H4 (cell line): ENCODE measurements at regions not wholly inside any gene's neighbourhood (a gene's known extent, or its start where the extent isn't known, plus 50 kb on each side); places are given as distances from the start of the nearest gene placed in this dataset.
"Not testable (repeated sequence)": the region's sequence is repeated elsewhere in the genome, so short reads cannot be mapped to it uniquely, and the experiment has no call there.

Experiments used
- DNase-seq: peaks from one replicate; pipeline ENCODE4 v3.0.0-alpha.2; 2015; ENCODE audit warnings: low spot score

DNA sequence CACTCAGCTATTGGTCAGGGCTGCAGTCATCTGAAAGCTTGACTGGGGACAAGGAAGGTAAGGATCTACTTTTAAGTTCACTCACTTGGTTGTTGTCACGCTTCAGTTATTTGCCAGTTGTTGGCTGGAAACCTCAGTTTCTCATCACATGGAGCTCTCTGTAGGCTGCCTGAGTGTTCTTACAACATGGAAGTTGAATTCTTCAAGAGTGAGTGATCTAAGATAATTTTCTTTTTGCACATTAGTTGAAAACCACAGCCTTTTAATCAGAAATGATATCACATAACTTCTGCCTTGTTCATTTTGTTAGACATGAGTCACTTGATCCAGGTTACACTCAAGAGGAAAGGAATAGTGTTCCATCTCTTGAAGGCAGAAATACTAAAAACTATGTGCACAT lies 552.7 kb downstream of the RAPGEF2 start:
- DNase-seq = peak; percentile 44

DNA sequence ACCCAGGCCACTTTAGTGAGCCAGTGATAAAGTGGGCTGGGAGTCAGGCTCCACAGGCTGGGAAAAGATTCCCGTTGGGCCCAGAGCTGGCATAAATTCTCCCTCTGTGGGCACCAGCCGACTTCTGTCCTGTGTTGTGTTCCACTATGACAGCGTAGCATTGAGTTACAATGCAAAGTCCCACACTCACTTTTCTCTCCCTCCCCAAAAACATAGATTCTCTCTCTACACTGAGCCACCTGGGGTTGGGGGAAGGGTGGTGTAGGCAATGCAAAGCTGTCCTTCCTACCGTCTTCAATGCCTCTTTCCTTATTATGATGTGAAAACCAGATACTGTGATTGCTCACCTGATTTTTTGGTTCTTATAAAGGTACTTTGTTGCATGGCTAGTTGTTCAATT lies 566.2 kb downstream of the RAPGEF2 start:
- no peak for DNase-seq

DNA sequence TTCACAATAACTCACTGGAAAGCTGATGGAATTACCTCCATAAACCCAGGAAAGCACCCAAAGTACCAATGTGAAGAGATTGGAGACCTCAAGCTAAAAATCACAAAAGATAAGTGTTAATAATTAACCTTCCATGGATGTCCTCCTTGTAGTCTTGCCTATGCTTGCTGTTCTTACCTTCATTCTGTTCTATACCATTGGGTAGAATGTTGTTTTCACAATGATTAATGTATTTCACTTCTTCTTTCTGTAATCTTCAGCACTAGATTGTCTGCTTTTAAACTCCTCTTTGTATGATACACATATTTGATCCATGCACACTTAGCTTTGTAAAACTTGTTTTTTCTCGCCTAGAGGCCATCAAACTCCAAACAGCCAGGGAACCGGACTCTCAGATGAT lies 570.3 kb downstream of the RAPGEF2 start:
- DNase-seq = no peak

DNA sequence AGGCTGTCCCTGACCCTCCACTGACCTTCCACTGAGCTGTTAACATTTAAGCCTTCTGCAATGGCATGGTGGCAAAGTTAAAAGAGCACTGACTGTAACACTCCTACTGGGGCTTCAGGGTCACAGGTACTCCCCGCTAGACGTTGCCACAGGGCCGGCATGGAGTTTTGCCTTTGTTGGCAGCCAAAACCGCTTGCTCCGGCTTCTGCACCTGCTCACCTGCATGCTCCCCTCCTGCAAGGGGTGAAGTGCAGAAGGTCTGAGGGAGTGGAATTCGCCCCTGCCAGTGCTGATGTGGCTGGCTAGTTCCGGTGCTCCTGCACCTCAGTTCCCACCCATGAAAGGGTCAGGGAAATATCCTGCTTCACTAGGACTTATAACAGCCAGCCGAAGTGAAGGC lies 571.4 kb downstream of the RAPGEF2 start:
- DNase-seq = no peak

DNA sequence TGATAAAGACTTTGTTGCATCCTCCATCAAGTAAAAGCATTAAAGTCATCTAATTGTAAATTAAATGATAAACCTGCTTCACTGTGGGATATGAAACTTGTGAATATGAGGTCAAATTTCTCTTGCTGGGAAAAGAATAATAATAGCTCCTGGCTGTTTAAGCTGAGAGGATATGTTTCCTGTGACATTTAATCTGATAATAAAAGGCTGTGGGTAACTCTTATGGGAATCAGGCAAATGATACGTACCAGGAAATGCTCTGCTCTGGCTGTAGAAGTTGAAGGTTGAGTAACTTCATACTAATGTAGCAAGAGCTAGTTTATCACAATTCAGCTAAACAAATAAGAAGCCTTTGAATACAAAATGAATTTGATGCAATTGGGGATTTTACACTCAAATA lies 574.6 kb downstream of the RAPGEF2 start:
- DNase-seq = peak; percentile 86

DNA sequence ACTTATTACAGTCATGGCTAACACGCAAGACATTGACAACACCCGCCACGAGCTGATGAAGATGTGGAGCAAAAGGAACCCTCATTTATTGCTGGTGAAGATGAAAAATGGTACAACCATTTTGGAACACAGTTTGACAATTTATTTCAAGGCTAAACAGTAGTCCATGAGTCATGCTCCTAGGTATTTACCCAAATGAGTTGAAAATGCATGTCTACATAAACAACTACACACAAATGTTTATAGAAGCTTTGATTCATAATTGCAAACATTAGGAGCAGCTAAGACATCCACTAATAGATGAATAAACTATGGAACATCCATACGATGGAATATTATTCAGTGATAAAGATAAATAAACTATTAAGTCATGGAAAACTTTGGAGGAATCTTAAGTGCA lies 580.1 kb downstream of the RAPGEF2 start:
- peak; percentile 63 for DNase-seq

DNA sequence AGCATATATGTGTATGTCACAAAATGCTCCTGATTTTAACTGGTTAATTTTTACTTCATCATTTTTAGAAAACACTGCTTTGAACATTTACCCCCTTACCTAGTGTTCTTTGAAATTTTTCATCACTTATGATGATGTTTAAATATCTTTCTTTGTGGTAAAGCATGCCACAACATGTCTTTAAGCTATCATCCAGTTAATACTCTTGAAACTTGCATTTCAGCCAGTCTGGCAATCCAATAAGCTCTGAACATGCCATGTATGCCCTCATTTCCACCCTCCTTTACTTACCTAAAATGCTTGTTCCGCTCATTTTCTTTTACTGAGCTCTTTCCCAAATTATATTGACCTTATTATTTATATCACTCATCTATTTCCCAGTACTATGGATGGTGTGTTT lies 581.2 kb downstream of the RAPGEF2 start:
- DNase-seq = no peak

DNA sequence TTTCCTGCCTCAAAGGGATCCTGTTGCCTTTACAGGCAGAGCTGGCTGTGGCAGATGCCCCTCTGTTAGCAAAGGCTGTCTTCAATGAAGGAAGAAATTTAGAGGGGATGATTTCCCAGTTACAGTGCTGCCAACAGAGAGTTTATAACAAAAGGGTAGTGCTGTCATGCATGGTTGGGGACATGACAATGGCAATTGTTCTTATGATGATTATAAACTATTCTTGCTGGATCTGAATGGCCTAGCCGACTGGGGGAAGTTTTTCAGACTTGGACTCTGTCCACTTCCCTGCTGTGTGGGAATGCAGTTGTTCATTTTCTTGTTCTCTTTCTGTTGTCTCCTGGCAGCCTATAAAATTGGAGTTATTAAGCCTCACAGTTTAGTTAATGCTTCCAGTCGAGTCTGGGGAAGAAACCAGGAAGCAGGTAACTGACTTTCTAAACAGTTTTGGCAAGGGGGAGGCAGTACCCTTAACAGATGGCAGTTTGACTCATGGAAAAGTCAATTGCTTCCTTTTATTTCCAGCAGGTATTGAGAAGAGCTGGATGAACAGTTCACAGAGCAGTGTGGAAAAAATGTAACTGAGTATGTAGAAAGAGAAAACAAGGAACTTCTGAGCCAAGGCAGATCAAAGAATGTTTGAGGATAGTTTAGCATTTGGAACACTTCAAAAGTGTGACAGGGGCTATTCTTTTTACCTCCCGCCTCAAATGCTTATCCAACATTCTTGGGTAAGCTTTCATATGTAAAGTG lies 582.6 kb downstream of the RAPGEF2 start:
- no peak for DNase-seq

DNA sequence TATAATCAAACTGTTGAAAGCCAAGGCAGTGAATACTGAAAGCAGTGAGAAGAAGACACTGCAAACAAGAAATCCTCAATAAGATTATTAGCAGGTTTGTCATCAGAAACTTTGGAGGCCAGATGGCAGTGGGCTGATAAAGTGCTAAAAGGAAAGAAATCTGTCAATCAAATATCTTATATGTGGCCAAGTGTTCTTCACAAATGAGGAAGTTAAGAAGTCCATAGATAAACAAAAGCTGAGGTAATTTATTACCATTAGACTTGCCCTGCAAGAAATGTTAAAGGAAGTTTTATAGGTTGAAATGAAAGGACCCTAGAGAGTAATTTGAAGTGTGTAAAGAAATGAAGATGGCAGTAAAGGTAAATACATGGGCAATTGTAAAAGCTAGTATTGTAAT lies 586.6 kb downstream of the RAPGEF2 start:
- no peak for DNase-seq

DNA sequence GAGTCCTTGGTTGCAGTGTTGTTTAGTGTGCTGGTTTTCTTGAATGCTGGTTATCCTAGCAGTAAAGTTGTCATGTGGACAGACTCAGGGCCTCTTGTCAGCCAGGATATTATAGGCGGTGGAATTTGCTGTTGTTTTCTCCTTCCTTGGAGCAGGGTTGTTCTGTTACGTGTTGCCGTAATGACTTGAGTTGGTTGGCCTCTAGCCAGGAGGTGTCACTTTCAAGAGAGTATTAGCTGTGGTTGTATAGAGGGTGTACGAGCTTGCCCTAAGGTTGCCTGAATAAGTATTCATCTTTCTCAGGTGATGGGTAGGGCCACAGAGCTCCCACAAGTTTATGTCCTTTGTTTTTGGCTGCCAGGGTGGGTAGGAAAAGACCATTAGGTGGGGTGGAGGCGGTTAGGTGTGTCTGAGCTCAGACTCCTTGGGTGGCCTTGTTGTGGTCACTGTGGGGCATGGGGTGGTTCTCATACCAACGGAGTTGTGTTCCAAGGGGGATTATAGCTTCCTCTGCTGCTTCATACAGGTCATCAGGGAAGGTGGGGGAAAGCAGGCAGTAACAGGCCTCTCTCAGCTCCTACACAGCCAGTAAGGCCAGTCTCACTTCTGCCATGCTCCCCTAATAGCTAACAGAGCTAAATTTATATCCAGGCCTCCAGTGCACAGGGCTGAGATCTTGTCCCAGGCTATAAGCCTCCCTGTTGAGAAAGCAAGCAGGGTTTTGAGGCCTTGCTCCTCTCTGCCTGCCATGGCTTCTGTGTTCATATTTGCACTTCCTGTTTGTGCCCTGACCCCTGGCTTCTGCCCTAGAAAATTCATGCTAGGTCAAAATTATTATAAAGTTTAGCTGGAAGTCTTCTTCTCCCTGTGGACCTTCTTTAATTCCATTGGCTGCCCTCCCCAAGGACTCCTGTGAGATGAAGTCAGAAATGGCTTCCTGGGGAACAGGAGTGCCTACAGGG lies 594.7 kb downstream of the RAPGEF2 start:
- DNase-seq = peak; percentile 33

DNA sequence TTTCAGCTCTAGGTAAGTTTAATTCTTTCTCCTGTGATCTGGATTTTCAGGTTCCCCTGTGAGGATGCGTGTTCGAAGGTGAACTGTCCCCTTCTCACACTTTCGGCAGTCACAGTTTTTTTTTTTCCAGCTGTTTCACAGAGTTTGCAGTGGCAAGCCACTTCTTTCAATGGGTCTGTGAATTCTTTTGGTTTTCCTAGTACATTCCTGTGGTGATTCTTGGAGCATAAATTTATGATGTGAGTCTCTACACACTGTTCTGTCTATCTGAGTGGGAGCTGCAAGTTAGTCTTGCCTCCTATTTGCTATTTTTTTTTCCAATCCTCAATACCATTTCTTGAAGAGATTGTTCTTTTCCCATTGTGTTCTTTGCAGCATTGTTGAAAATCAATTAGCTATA lies 595.5 kb downstream of the RAPGEF2 start:
- DNase-seq = peak; percentile 70

DNA sequence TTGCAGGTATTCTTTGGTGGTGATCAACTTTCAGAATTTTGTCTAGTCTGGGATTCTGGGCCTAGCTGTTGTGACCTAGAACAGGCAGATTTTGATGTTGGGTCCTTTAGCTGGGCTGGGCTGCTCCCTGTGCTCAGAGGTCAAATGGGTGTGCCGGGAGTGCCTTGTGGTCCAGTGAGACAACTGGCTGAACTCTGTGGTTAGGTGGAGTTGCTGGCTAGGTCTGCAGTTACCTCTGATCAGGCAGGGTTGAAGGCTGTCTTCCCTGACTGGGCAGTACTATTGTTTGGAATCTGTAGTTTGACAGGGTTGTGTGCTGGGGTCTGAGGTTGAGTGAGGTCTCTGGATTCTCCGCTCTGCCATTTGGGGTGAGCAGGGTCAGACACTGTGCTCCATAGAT lies 599.3 kb downstream of the RAPGEF2 start:
- DNase-seq = no peak

DNA sequence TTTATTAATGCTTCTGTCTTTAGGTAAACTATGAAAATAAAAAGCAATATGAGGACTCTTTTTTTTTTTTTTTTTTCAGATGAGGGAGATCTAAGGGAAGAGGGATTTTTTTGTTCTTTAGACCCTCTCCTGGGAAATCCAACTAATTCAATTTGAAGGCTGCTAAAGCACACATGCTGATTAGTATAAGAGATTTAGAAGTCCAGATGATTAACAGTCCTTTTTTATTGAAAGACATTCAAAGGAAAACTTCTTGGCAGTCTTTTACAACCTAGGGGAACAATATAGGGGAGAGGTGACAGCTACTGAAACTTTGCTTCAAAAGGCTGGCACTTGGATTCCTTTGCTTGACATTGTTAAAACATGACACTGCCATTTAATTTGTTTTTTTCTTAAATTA lies 602.5 kb downstream of the RAPGEF2 start:
- no peak for DNase-seq

DNA sequence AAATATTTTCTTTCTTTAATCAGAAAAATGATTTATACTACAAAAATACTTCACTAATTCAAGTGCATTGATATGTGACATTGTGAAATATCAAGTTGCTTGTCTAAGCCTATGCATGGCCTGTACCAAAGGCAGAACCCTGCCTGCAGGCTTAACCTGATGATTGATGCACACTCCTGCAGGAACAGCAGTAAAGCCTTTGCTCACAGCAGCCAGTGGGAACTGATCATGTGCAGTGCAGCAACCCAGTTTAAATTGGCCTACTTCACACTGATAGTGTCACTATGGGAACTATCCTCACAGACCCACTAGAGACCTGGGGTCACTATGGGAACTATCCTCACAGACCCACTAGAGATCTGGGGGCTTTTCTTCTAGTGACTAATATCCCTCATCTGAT lies 603.8 kb downstream of the RAPGEF2 start:
- DNase-seq = no peak

DNA sequence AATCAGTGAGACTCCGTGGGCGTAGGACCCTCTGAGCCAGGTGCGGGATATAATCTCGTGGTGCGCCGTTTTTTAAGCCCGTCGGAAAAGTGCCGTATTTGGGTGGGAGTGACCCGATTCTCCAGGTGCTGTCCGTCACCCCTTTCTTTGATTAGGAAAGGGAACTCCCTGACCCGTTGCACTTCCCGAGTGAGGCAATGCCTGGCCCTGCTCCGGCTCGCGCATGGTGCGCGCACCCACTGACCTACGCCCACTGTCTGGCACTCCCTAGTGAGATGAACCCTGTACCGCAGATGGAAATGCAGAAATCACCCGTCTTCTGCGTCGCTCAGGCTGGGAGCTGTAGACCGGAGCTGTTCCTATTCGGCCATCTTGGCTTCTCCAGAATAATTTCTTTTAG lies 612.3 kb downstream of the RAPGEF2 start:
- not testable (repeated sequence) for DNase-seq

DNA sequence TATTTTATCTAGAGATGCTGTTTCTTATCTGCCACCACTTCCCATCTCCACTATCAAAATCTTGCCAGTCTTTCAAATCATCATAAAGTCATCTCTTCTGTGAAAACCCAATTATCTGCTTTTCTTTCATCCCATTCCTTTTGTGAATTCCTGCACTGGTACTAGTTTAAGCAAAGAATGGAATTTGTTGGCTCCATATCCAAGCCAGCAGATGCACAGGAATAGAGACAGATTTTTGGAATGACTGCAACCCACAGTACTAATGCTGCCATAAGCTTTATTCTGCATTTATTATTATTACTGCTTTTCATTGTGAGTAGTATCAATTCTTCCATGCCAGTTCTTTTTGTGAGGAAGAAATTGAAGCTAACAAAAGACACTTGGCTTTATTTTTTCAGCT lies 616.7 kb downstream of the RAPGEF2 start:
- no peak for DNase-seq

DNA sequence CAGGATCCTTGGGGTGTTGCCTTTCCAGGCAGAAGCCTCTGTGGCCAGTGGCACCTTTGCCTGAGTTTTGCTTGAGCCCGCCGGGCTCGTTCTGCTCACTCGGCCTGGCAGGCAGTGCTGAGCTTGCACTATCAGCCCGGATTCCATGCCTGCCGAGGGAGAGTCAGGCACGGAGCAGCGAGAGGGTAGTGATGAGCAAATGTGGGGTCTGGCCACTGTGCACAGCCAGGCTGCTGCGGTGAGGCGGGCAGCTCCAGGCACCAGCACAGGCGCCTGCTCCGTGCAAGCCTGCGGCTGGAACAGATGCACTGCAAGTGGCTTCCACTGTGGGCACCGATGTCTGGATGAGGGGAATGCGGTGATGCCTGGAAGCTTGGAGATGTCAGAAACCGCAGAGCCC lies 619.2 kb downstream of the RAPGEF2 start:
- DNase-seq = no peak

DNA sequence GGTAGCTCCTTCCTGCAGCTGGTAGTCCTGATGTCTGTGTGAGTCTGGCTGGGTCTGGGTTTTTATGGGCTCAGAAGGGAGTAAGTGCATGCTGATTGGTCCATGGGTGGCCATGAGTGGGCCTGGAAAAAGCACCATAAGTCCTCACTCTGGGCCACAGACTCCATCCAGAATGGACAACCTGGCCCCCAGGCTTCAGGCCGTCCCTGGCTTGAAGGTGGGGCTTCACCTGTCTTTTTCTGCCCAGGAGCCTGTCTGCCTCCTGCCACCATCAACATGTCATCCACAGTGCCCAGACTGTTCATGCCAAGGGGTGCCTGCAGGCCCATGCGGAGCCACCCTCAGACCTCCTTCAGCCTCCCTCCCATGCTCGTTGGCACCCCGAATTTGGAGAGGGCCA lies 620.0 kb downstream of the RAPGEF2 start:
- no peak for DNase-seq

DNA sequence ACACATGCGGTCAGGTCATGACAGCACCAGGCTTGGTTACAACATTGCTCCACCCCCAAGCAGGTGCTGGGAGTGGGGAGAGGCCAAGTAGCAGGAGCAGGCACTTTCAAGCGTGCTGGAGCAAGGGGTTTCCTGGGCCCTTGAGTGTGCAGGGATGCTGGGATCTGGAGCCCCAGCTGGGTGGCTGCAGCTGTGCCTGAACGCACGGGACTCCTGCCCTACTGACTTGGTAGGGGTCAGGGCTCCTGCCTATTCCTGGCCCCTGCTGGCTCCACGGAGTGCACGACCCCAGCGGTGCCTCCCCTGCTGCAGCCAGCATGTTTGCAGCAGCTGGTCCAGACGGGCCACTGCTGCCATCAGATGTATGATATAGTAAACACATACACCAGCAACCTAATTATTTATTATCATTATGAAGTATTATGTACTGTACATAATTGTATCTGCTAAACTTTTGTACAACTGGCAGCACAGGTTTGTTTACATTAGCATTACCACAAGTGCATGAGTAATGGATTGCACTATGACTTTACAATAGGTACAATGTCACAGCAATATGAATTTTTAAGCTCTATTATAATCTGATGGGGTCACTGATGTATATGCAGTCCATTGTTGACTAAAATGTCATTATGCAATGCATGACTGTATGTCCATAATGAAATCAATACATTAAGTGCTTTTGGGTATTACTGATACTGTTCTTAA lies 620.6 kb downstream of the RAPGEF2 start:
- no peak for DNase-seq

DNA sequence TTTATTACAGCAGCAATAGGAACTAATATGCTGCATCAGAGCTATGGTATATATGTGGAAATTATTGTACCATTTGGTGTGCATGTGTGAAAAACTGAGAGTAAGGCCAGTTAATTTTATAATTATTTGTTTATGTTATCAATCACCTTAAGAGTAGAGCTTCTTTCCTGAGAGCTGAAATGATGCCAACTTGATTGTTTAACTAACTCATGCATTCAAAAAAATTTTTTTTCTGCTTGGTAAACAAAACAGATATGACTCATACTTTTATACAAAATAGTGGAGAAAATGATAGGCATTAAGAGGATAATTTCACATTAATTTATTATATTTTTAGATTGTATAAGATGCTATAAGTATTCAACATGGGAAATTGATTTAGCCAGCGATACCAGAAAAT lies 622.7 kb downstream of the RAPGEF2 start:
- no peak for DNase-seq

DNA sequence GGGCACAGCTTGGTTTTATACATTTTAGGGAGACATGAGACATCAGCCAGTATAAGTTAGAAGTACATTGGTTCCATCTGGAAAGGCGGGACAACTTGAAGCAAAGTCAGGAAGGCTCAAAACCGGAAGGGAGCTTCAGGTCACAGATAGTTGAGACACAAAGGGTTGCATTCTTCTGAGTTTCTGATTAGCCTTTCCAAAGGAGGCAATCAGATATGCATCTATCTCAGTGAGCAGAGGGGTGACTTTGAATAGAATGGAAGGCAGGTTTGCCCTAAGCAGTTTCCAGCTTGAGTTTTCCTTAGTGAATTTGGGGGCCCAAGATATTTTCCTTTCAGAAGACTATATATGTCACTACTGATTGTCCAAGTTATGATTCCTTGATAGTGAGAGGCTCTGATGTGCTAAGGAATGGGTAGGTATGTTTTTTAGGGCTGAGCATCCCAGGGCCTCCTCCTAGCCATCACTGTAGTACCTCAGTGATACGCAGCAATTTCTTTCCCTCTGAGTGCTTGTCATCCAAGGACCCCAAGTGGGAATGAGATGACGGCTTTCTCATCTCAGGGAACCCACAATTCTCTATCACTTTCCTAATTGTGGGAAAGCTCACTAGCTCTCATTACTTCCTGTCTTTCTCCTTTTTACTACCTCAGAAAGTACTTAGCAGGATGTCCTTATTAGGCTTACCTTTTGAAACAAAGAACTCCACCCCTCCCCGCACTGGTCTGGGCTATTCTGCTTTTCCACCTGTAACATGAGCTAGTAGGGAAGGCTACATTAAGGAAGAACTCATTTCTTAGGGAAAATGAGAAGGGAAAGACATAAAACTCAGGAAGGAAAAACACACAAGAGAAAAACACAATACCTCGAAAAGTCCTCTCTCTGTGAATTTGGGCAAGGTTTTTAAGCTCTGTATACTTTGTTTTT lies 632.7 kb downstream of the RAPGEF2 start:
- no peak for DNase-seq
